EL (cell line): ENCODE measurements at regions not wholly inside any gene's neighbourhood (a gene's known extent, or its start where the extent isn't known, plus 50 kb on each side); places are given as distances from the start of the nearest gene placed in this dataset.

Experiments used
- DNase-seq: peaks from one replicate; pipeline ENCODE4 v3.0.0-alpha.2; 2016

- no peak for DNase-seq
These were observed 245.8 kb upstream of the EPHA4 start for GRCh38 chr2:221817878-221818277.

GRCh38 chr2:221817052-221817451 is 244.9 kb upstream of the EPHA4 start:
- peak; percentile 53 for DNase-seq

GRCh38 chr2:221816566-221816965 is 244.5 kb upstream of the EPHA4 start:
- DNase-seq: no peak

GRCh38 chr2:221810650-221811049 is 238.5 kb upstream of the EPHA4 start:
- no peak for DNase-seq

- DNase-seq: no peak
These were observed 238.1 kb upstream of the EPHA4 start for GRCh38 chr2:221810245-221810644.

GRCh38 chr2:221808488-221808887 is 236.4 kb upstream of the EPHA4 start:
- no peak for DNase-seq

GRCh38 chr2:221807706-221808105 is 235.6 kb upstream of the EPHA4 start:
- no peak for DNase-seq

GRCh38 chr2:221802089-221802488 is 230.0 kb upstream of the EPHA4 start:
- DNase-seq: no peak

GRCh38 chr2:221792971-221793521 is 220.9 kb upstream of the EPHA4 start:
- DNase-seq: no peak

- peak; percentile 18 for DNase-seq
These were observed 219.7 kb upstream of the EPHA4 start for GRCh38 chr2:221791844-221792243.

- DNase-seq: no peak
These were observed 215.5 kb upstream of the EPHA4 start for GRCh38 chr2:221787561-221787960.

- no peak for DNase-seq
These were observed 214.3 kb upstream of the EPHA4 start for GRCh38 chr2:221786297-221786926.

GRCh38 chr2:221780281-221780688 is 208.2 kb upstream of the EPHA4 start:
- DNase-seq: peak; percentile 41

GRCh38 chr2:221779614-221780067 is 207.5 kb upstream of the EPHA4 start:
- DNase-seq: peak; percentile 73

- no peak for DNase-seq
These were observed 205.9 kb upstream of the EPHA4 start for GRCh38 chr2:221778025-221778424.

GRCh38 chr2:221777119-221777518 is 205.0 kb upstream of the EPHA4 start:
- no peak for DNase-seq

- DNase-seq: no peak
These were observed 203.0 kb upstream of the EPHA4 start for GRCh38 chr2:221775096-221775495.

GRCh38 chr2:221774136-221774535 is 202.0 kb upstream of the EPHA4 start:
- DNase-seq: no peak

- no peak for DNase-seq
These were observed 199.2 kb upstream of the EPHA4 start for GRCh38 chr2:221771297-221771696.

GRCh38 chr2:221767106-221768012 is 195.3 kb upstream of the EPHA4 start:
- DNase-seq: peak; percentile 17

- DNase-seq: no peak
These were observed 190.4 kb upstream of the EPHA4 start for GRCh38 chr2:221762496-221762895.

- DNase-seq: no peak
These were observed 189.2 kb upstream of the EPHA4 start for GRCh38 chr2:221761260-221761659.

GRCh38 chr2:221758076-221758475 is 186.0 kb upstream of the EPHA4 start:
- no peak for DNase-seq

GRCh38 chr2:221753401-221753800 is 181.3 kb upstream of the EPHA4 start:
- no peak for DNase-seq
